IMR-90 (cell line): ENCODE measurements at regions not wholly inside any gene's neighbourhood (a gene's known extent, or its start where the extent isn't known, plus 50 kb on each side); places are given as distances from the start of the nearest gene placed in this dataset.

Experiments used
- ATAC-seq: fragments of 200-7000 bp; cut with Tn5 transposase; 2 replicates; pipeline ENCODE4 v1.9.1; 2020; ENCODE audit warnings: low read depth, mild to moderate bottlenecking, moderate library complexity
- BruUV-seq: library from RNA; stranded (reverse); fragments of 400-500 nt; replicated peaks from 2 replicates; lab custom pipeline; 2021; lab: Mats Ljungman, UMichigan
- CTCF ChIA-PET: fragments of 300-600 bp; formaldehyde crosslinking; extraction: SDS; loops from one replicate; lab custom pipeline; 2021; ENCODE audit warnings: antibody characterized with exemption; lab: Yijun Ruan, JAX
- POLR2A ChIA-PET: fragments of 300-600 bp; sonication (Branson Sonifier 250); formaldehyde crosslinking; loops from one replicate; lab custom pipeline; 2022; ENCODE audit warnings: antibody characterized with exemption; ENCODE audit not compliant: unreplicated experiment; lab: Charles Lee
- DNase-seq: peaks from one replicate; pipeline ENCODE4 v3.0.0; 2013
- H2AFZ ChIP-seq: replicated peaks from 2 replicates; pipeline ENCODE3; 2013; ENCODE audit warnings: low read length, mild to moderate bottlenecking; ENCODE audit not compliant: poor library complexity
- H2AK5ac ChIP-seq: 2 replicates; pipeline ENCODE4 v1.6.1; 2013; ENCODE audit warnings: low read depth, low read length, inconsistent platforms
- H2AK9ac ChIP-seq: replicated peaks from 2 replicates; pipeline ENCODE3; 2013; ENCODE audit warnings: mild to moderate bottlenecking, low read depth, low read length, moderate library complexity; ENCODE audit not compliant: poor library complexity
- H2BK120ac ChIP-seq: 2 replicates; pipeline ENCODE4 v1.6.1; 2013; ENCODE audit warnings: low read depth, low read length, inconsistent platforms
- H2BK15ac ChIP-seq: 3 replicates; pipeline ENCODE4 v1.6.1; 2013; ENCODE audit warnings: low read depth, low read length, inconsistent platforms
- H2BK20ac ChIP-seq: 2 replicates; pipeline ENCODE4 v1.6.1; 2013; ENCODE audit warnings: low read depth, mild to moderate bottlenecking, inconsistent platforms, low read length, moderate library complexity
- H2BK5ac ChIP-seq: 2 replicates; pipeline ENCODE4 v1.6.1; 2013; ENCODE audit warnings: mild to moderate bottlenecking, low read depth, low read length, inconsistent platforms; ENCODE audit not compliant: poor library complexity, severe bottlenecking
- H3K14ac ChIP-seq: replicated peaks from 2 replicates; pipeline ENCODE4 v1.6.1; 2013; ENCODE audit warnings: low read depth, low read length, inconsistent platforms
- H3K18ac ChIP-seq: 2 replicates; pipeline ENCODE4 v1.6.1; 2013; ENCODE audit warnings: low read depth, low read length, control low read depth
- H3K23ac ChIP-seq: 2 replicates; pipeline ENCODE4 v1.6.1; 2013; ENCODE audit warnings: low read depth, low read length, inconsistent platforms
- H3K27ac ChIP-seq: 2 replicates; pipeline ENCODE4 v1.5.1; 2013; ENCODE audit warnings: mild to moderate bottlenecking, control low read depth, low read length; ENCODE audit not compliant: insufficient read depth
- H3K27me3 ChIP-seq: 2 replicates; pipeline ENCODE4 v1.6.1; 2013; ENCODE audit warnings: low read length; ENCODE audit not compliant: control insufficient read depth, insufficient read depth
- H3K36me3 ChIP-seq: 2 replicates; pipeline ENCODE4 v1.6.1; 2013; ENCODE audit warnings: low read length, mixed read lengths; ENCODE audit not compliant: control insufficient read depth, insufficient read depth
- H3K4ac ChIP-seq: 2 replicates; pipeline ENCODE4 v1.6.1; 2013; ENCODE audit warnings: low read depth, low read length, inconsistent platforms
- H3K4me1 ChIP-seq: 2 replicates; pipeline ENCODE4 v1.6.1; 2013; ENCODE audit warnings: low read length, mixed read lengths; ENCODE audit not compliant: control insufficient read depth, insufficient read depth
- H3K4me2 ChIP-seq: 2 replicates; pipeline ENCODE4 v1.6.1; 2013; ENCODE audit warnings: low read depth, mild to moderate bottlenecking, control low read depth, low read length, moderate library complexity
- H3K4me3 ChIP-seq: 2 replicates; pipeline ENCODE4 v1.5.1; 2013; ENCODE audit warnings: low read depth, mild to moderate bottlenecking, control low read depth, low read length, moderate library complexity; ENCODE audit not compliant: insufficient read depth
- H3K56ac ChIP-seq: 2 replicates; pipeline ENCODE4 v1.6.1; 2013; ENCODE audit warnings: low read length, inconsistent platforms; ENCODE audit not compliant: insufficient read depth; ENCODE audit errors: extremely low read depth
- H3K79me1 ChIP-seq, 2 experiments: 2 replicates each; pipeline ENCODE4 v1.6.1; 2013; ENCODE audit warnings: low read length in 2 of 2, inconsistent platforms in 1 of 2, low read depth in 1 of 2
- H3K9ac ChIP-seq: 2 replicates; pipeline ENCODE4 v1.6.1; 2013; ENCODE audit warnings: low read depth, low read length, control low read depth
- H3K9me1 ChIP-seq: 2 replicates; pipeline ENCODE4 v1.6.1; 2013; ENCODE audit warnings: low read length, inconsistent platforms; ENCODE audit not compliant: insufficient read depth
- H3K9me3 ChIP-seq: 2 replicates; pipeline ENCODE4 v1.6.1; 2013; ENCODE audit warnings: low read length; ENCODE audit not compliant: control insufficient read depth, insufficient read depth
- H4K20me1 ChIP-seq: 2 replicates; pipeline ENCODE4 v1.6.1; 2013; ENCODE audit warnings: low read length, inconsistent platforms; ENCODE audit not compliant: insufficient read depth
- H4K5ac ChIP-seq: 2 replicates; pipeline ENCODE4 v1.6.1; 2013; ENCODE audit warnings: mild to moderate bottlenecking, low read depth, low read length, control low read depth
- H4K8ac ChIP-seq, 2 experiments: 2 replicates each; pipeline ENCODE4 v1.6.1; 2013; ENCODE audit warnings: low read depth in 2 of 2, low read length in 2 of 2, control low read depth in 1 of 2, inconsistent platforms in 1 of 2
- H4K91ac ChIP-seq: 2 replicates; pipeline ENCODE4 v1.6.1; 2013; ENCODE audit warnings: low read depth, low read length, inconsistent platforms; ENCODE audit not compliant: insufficient read depth
- MAZ ChIP-seq: IDR thresholded peaks from 2 replicates; pipeline ENCODE4 v1.6.1; 2012; ENCODE audit warnings: low read depth, mild to moderate bottlenecking, low read length, improper control_type of control experiment, moderate library complexity, borderline replicate concordance
- WGBS, 2 experiments: methylation state at CpG; one replicate each; pipeline versions ENCODE4 v1.1.5 to v1.1.7; 2013; ENCODE audit warnings: missing lambda C conversion rate in 2 of 2; ENCODE audit not compliant: insufficient read length in 1 of 2; ENCODE audit errors: extremely low coverage in 2 of 2; 5-methylcytosine and 5-hydroxymethylcytosine counted together
- dilution Hi-C: fragments of 300-500 bp; cut with HindIII; formaldehyde crosslinking; loops from one replicate; pipeline ENCODE4 v1.14.3; 2018; ENCODE audit warnings: low sequenced_read_pairs; ENCODE audit not compliant: unreplicated experiment
- in situ Hi-C: fragments of 300-500 bp; cut with MboI; formaldehyde crosslinking; loops from 3 replicates; pipeline ENCODE4 v1.14.3; 2019; ENCODE audit warnings: low sequenced_read_pairs, inconsistent platforms, mixed read lengths
- intact Hi-C: fragments of 100-400 bp; cut with micrococcal nuclease; formaldehyde crosslinking; loops from 2 replicates; pipeline ENCODE4 v1.10.0; 2022

DNA sequence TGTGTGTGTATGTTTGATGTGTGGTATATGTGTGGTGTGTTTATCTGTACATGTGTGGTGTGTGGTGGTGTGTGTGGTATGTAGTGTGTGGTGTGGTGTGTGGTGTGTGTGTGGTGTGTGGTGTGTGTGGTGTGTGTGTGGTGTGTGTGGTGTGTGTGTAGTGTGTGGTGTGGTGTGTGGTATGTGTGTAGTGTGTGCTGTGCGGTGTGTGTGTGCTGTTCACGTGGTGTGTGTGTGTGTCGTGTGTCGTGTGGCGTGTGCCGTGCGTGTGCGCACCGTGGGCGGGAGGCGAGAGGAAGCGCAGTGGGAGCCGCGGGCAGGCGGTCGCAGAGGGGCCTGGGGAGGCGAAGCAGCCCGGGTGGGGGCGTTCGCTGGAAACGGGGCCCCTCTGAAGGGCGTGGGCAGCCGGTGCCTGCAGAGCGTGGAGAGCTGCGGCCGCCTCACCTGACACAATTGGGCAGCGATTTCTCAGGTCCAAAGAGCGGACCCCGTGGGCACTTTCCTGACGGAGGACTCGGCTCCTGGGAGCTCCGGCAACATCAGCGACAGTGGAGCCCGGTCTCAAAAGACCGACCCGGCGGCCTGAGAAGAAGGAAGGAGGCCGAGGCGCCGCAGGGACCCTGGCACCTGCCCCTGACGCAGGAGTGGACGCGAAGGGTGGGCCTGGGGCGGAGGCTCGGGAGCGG lies 741.1 kb upstream of the SALL3 start:
- Histone ChIP-seq H4K8ac (no peak overlapping the region), H3K56ac (no peak overlapping the region), H3K27me3 (no peaks in the 10 kb centered on the region), H3K9me3 (peaks cover 25% of the 10 kb centered on the region), H3K9me1 (no peaks in the 10 kb centered on the region), H3K4me2 (no peak overlapping the region), H3K36me3 (no peaks in the 10 kb centered on the region), H2AK5ac (no peak overlapping the region), H3K23ac (no peak overlapping the region), H3K14ac (no peak overlapping the region), H3K18ac (no peak overlapping the region), H2AK9ac (no peak overlapping the region), H3K4me1 (no peaks in the 10 kb centered on the region), H2BK20ac (no peak overlapping the region), H3K4ac (no peak overlapping the region), H2BK15ac (no peak overlapping the region), H4K20me1 (no peaks in the 10 kb centered on the region), H2AFZ (no peak overlapping the region), H3K27ac (no peak overlapping the region), H3K4me3 (no peak overlapping the region), H2BK5ac (peak overlapping the region; percentile 83), H2BK120ac (no peak overlapping the region), H3K9ac (no peak overlapping the region), H3K79me1 (no peaks in the 10 kb centered on the region), H4K5ac (no peak overlapping the region), H4K91ac (no peak overlapping the region)
- no TSS peak for BruUV-seq
- ATAC-seq (no peak), DNase-seq (no peak)
- in situ Hi-C loops (no loop called here), intact Hi-C loops (no loop called here), dilution Hi-C loops (no loop called here)
- ChIA-PET POLR2A (no interaction called here), CTCF (no interaction called here)
- 95% methylated on average over 24 of the region's 46 CpGs; no CpG with 5 or more reads in 1 of the 2 experiments for WGBS, 2 experiments
- TF ChIP-seq MAZ: no peak
